ENCODE measurements at regions not wholly inside any gene's neighbourhood (a gene's known extent, or its start where the extent isn't known, plus 50 kb on each side); places are given as distances from the start of the nearest gene placed in this dataset.
"Not testable (repeated sequence)": the region's sequence is repeated elsewhere in the genome, so short reads cannot be mapped to it uniquely, and the experiment has no call there.

- DNase-seq: no peak
Measured at GRCh38 chr6:81900616-81901015, 148.1 kb upstream of the TENT5A start.

- DNase-seq: no peak
Measured at GRCh38 chr6:81897793-81898192, 145.3 kb upstream of the TENT5A start.

GRCh38 chr6:81896525-81897503 lies 144.3 kb upstream of the TENT5A start:
- DNase-seq: no peak

- DNase-seq: no peak
Measured at GRCh38 chr6:81895511-81896185, 143.2 kb upstream of the TENT5A start.

GRCh38 chr6:81894788-81895271 lies 142.3 kb upstream of the TENT5A start:
- no peak for DNase-seq

- no peak for DNase-seq
Measured at GRCh38 chr6:81894306-81894705, 141.8 kb upstream of the TENT5A start.

- DNase-seq: no peak
Measured at GRCh38 chr6:81892891-81893290, 140.4 kb upstream of the TENT5A start.

- no peak for DNase-seq
Measured at GRCh38 chr6:81891874-81892273, 139.4 kb upstream of the TENT5A start.

- no peak for DNase-seq
Measured at GRCh38 chr6:81890846-81891245, 138.4 kb upstream of the TENT5A start.

GRCh38 chr6:81889377-81890053 lies 137.0 kb upstream of the TENT5A start:
- DNase-seq: no peak

- not testable (repeated sequence) for DNase-seq
Measured at GRCh38 chr6:81886909-81887308, 134.4 kb upstream of the TENT5A start.

GRCh38 chr6:81886157-81886556 lies 133.7 kb upstream of the TENT5A start:
- DNase-seq: no peak

GRCh38 chr6:81881660-81882059 lies 129.2 kb upstream of the TENT5A start:
- no peak for DNase-seq

GRCh38 chr6:81878479-81878878 lies 126.0 kb upstream of the TENT5A start:
- DNase-seq: no peak

GRCh38 chr6:81876971-81877370 lies 124.5 kb upstream of the TENT5A start:
- no peak for DNase-seq

GRCh38 chr6:81875782-81876293 lies 123.4 kb upstream of the TENT5A start:
- no peak for DNase-seq

GRCh38 chr6:81869749-81870508 lies 117.4 kb upstream of the TENT5A start:
- DNase-seq: not testable (repeated sequence)

- DNase-seq: peak; percentile 14
Measured at GRCh38 chr6:81865712-81866111, 113.2 kb upstream of the TENT5A start.

GRCh38 chr6:81864124-81864523 lies 111.6 kb upstream of the TENT5A start:
- peak; percentile 17 for DNase-seq

GRCh38 chr6:81863123-81863522 lies 110.6 kb upstream of the TENT5A start:
- DNase-seq: peak; percentile 64

GRCh38 chr6:81861281-81861680 lies 108.8 kb upstream of the TENT5A start:
- no peak for DNase-seq

- DNase-seq: no peak
Measured at GRCh38 chr6:81859884-81860283, 107.4 kb upstream of the TENT5A start.
